Fibroblast of mammary gland (primary cell): ENCODE measurements at regions not wholly inside any gene's neighbourhood (a gene's known extent, or its start where the extent isn't known, plus 50 kb on each side); places are given as distances from the start of the nearest gene placed in this dataset.

Experiments used
- DNase-seq: peaks from one replicate; pipeline ENCODE4 v3.0.0-alpha.2; 2010; ENCODE audit warnings: low read depth
- H3K4me3 ChIP-seq: 2 replicates; pipeline ENCODE4 v1.5.1; 2011; ENCODE audit warnings: low read depth, mild to moderate bottlenecking, low read length, moderate library complexity; ENCODE audit not compliant: control insufficient read depth
- CTCF ChIP-seq: conservative IDR thresholded peaks from 2 replicates; pipeline ENCODE4 v1.5.1; 2011; ENCODE audit warnings: low read depth, low read length, inconsistent platforms; ENCODE audit not compliant: control insufficient read depth, insufficient read depth

GRCh38 chr15:96029172-96029571, 301.3 kb upstream of the NR2F2 start:
- no peak for TF ChIP-seq CTCF
- no peak overlapping the region for H3K4me3 ChIP-seq
- no peak for DNase-seq

GRCh38 chr15:96031426-96032110, 298.9 kb upstream of the NR2F2 start:
- no peak for DNase-seq
- H3K4me3 ChIP-seq, result no peak overlapping the region
- no peak for TF ChIP-seq CTCF

GRCh38 chr15:96035091-96035490, 295.4 kb upstream of the NR2F2 start:
- H3K4me3 ChIP-seq, result no peak overlapping the region
- no peak for TF ChIP-seq CTCF
- no peak for DNase-seq

- no peak for DNase-seq
- no peak for TF ChIP-seq CTCF
- H3K4me3 ChIP-seq, result no peak overlapping the region
These were observed 294.9 kb upstream of the NR2F2 start for GRCh38 chr15:96035635-96036034.

GRCh38 chr15:96037584-96037983, 292.9 kb upstream of the NR2F2 start:
- DNase-seq, result no peak
- no peak for TF ChIP-seq CTCF
- no peak overlapping the region for H3K4me3 ChIP-seq

GRCh38 chr15:96038131-96038530, 292.4 kb upstream of the NR2F2 start:
- TF ChIP-seq CTCF, result no peak
- no peak overlapping the region for H3K4me3 ChIP-seq
- no peak for DNase-seq

- DNase-seq, result peak; percentile 63
- no peak for TF ChIP-seq CTCF
- H3K4me3 ChIP-seq, result no peak overlapping the region
These were observed 291.9 kb upstream of the NR2F2 start for GRCh38 chr15:96038650-96039049.
